Naive B cell (primary cell): ENCODE measurements at regions not wholly inside any gene's neighbourhood (a gene's known extent, or its start where the extent isn't known, plus 50 kb on each side); places are given as distances from the start of the nearest gene placed in this dataset.

Experiments used
- ATAC-seq, 2 donors: fragments of 150-1000 bp; cut with Tn5 transposase; 2 replicates each; pipeline ENCODE4 v1.10.0; 2021; ENCODE audit warnings: low read depth in 2 of 2, mild to moderate bottlenecking in 2 of 2, moderate library complexity in 2 of 2
- DNase-seq: peaks from one replicate; pipeline ENCODE4 v3.0.0; 2022
- H3K27ac Mint-ChIP-seq, 6 donors: one replicate each; pipeline ENCODE4 v1.8.0; 2020 to 2022; ENCODE audit warnings: mild to moderate bottlenecking in 6 of 6, mixed read lengths in 6 of 6, moderate library complexity in 5 of 6, inconsistent platforms in 2 of 6
- H3K27me3 Mint-ChIP-seq, 3 donors: one replicate each; pipeline ENCODE4 v1.8.0; 2021 to 2022; ENCODE audit warnings: mixed read lengths in 3 of 3, mild to moderate bottlenecking in 1 of 3
- H3K36me3 Mint-ChIP-seq, 2 donors: one replicate each; pipeline ENCODE4 v1.8.0; 2020 to 2022; ENCODE audit warnings: mixed read lengths in 2 of 2, inconsistent platforms in 1 of 2, mild to moderate bottlenecking in 1 of 2
- H3K4me1 Mint-ChIP-seq, 3 donors: one replicate each; pipeline ENCODE4 v1.8.0; 2020 to 2022; ENCODE audit warnings: mixed read lengths in 3 of 3, inconsistent platforms in 1 of 3, mild to moderate bottlenecking in 1 of 3, moderate library complexity in 1 of 3
- H3K4me3 Mint-ChIP-seq, 8 donors: one replicate each; pipeline ENCODE4 v1.8.0; 2020 to 2022; ENCODE audit warnings: mild to moderate bottlenecking in 8 of 8, mixed read lengths in 8 of 8, moderate library complexity in 8 of 8, inconsistent platforms in 2 of 8
- H3K9me3 Mint-ChIP-seq, 7 donors: one replicate each; pipeline ENCODE4 v1.8.0; 2020 to 2022; ENCODE audit warnings: mixed read lengths in 7 of 7, mild to moderate bottlenecking in 5 of 7, inconsistent platforms in 2 of 7, moderate library complexity in 1 of 7

- no peaks in the 10 kb centered on the region for H3K27me3 Mint-ChIP-seq
- peak overlapping the region in 5 of 6 donors; percentile 17 to 95 (median 80) for H3K27ac Mint-ChIP-seq
- no peaks in the 10 kb centered on the region for H3K36me3 Mint-ChIP-seq
- no peak for DNase-seq
- H3K4me1 Mint-ChIP-seq = peaks cover 0 to 45% (median 40%) of the 10 kb centered on the region in 3 donors
- ATAC-seq = no peak
- H3K4me3 Mint-ChIP-seq = peak overlapping the region in 5 of 8 donors; percentile 19 to 86 (median 76)
- H3K9me3 Mint-ChIP-seq = no peaks in the 10 kb centered on the region
Measured at GRCh38 chr12:92554158-92555073, 148.4 kb upstream of the PLEKHG7 start.

- DNase-seq (no peak), ATAC-seq (no peak)
- no peak overlapping the region for H3K4me3 Mint-ChIP-seq
Measured at GRCh38 chr12:92553389-92553788, 149.4 kb upstream of the PLEKHG7 start.

GRCh38 chr12:92552412-92553108, 150.2 kb upstream of the PLEKHG7 start:
- no peak for ATAC-seq
- H3K36me3 Mint-ChIP-seq = peaks cover 5 to 8% of the 10 kb centered on the region in 2 donors

More at GRCh38 chr12:92553389-92553788, 149.4 kb upstream of the PLEKHG7 start:
- H3K9me3 Mint-ChIP-seq = peaks cover 0 to 3% (median 0%) of the 10 kb centered on the region in 7 donors
- H3K27me3 Mint-ChIP-seq = no peaks in the 10 kb centered on the region
- no peak overlapping the region for H3K27ac Mint-ChIP-seq
- H3K4me1 Mint-ChIP-seq = peaks cover 0 to 44% (median 36%) of the 10 kb centered on the region in 3 donors
- peaks cover 5 to 8% of the 10 kb centered on the region in 2 donors for H3K36me3 Mint-ChIP-seq

GRCh38 chr12:92551853-92552397, 150.9 kb upstream of the PLEKHG7 start:
- peaks cover 0 to 29% (median 23%) of the 10 kb centered on the region in 3 donors for H3K4me1 Mint-ChIP-seq
- H3K27ac Mint-ChIP-seq = no peak overlapping the region
- peaks cover 0 to 4% (median 0%) of the 10 kb centered on the region in 7 donors for H3K9me3 Mint-ChIP-seq
- peaks cover 5 to 8% of the 10 kb centered on the region in 2 donors for H3K36me3 Mint-ChIP-seq
- H3K4me3 Mint-ChIP-seq = no peak overlapping the region
- H3K27me3 Mint-ChIP-seq = no peaks in the 10 kb centered on the region
- DNase-seq = no peak
- ATAC-seq = peak in 1 of 2 donors; percentile 20

More at GRCh38 chr12:92552412-92553108, 150.2 kb upstream of the PLEKHG7 start:
- Mint-ChIP-seq H3K9me3 (peaks cover 0 to 4% (median 0%) of the 10 kb centered on the region in 7 donors), H3K27me3 (no peaks in the 10 kb centered on the region), H3K4me1 (peaks cover 0 to 36% (median 28%) of the 10 kb centered on the region in 3 donors), H3K4me3 (no peak overlapping the region), H3K27ac (no peak overlapping the region)
- DNase-seq = no peak

- no peaks in the 10 kb centered on the region for H3K27me3 Mint-ChIP-seq
- peaks cover 0 to 22% (median 16%) of the 10 kb centered on the region in 3 donors for H3K4me1 Mint-ChIP-seq
- no peak overlapping the region for H3K27ac Mint-ChIP-seq
Measured at GRCh38 chr12:92551210-92551609, 151.6 kb upstream of the PLEKHG7 start.

DNA sequence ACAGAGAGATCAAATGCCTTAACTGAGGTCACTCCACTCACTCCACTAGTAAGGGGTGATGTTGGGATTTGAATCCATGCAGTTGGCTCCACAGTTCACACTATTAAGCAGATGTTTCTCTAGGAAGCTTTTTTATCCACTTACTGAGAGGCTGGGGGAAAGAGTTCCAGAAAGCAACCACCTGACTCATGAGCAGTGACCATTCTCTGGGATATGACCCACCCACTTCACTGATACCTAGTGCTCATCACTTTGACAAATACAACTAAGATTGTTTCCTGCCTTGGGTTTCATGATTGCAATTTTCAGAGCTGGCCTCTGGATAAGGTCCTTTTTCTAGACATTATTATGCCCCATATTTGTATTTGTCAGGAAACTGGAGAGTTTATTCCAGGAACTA, 152.1 kb upstream of the PLEKHG7 start:
- no peaks in the 10 kb centered on the region for H3K27me3 Mint-ChIP-seq
- no peak overlapping the region for H3K27ac Mint-ChIP-seq
- peaks cover 5 to 8% of the 10 kb centered on the region in 2 donors for H3K36me3 Mint-ChIP-seq
- no peak overlapping the region for H3K4me3 Mint-ChIP-seq
- ATAC-seq (no peak), DNase-seq (no peak)
- H3K4me1 Mint-ChIP-seq = peaks cover 0 to 17% (median 12%) of the 10 kb centered on the region in 3 donors
- peaks cover 0 to 4% (median 0%) of the 10 kb centered on the region in 7 donors for H3K9me3 Mint-ChIP-seq

More at GRCh38 chr12:92551210-92551609, 151.6 kb upstream of the PLEKHG7 start:
- peaks cover 5 to 8% of the 10 kb centered on the region in 2 donors for H3K36me3 Mint-ChIP-seq
- peaks cover 0 to 4% (median 0%) of the 10 kb centered on the region in 7 donors for H3K9me3 Mint-ChIP-seq
- H3K4me3 Mint-ChIP-seq = no peak overlapping the region
- DNase-seq (no peak), ATAC-seq (no peak)

DNA sequence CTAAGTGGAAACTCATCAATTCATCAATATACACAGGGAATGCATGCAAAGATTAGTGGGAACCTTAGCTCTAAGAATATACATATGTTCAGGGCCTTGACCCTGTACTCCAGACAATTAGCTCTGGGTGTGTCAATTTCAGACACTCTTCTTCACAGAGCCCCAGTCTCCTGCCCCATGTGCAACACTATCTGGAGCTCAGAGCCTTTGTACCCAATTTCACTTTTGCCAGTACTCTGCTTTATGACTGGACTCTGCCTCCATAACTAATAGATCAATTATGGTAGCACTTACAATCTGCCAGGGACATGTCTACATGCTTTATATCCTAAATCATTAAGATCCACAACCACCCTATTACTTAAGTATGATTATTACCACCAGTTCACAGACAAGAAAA, 152.5 kb upstream of the PLEKHG7 start:
- Mint-ChIP-seq H3K27me3 (no peaks in the 10 kb centered on the region), H3K4me3 (no peak overlapping the region), H3K36me3 (peaks cover 5 to 8% of the 10 kb centered on the region in 2 donors), H3K9me3 (peaks cover 0 to 4% (median 0%) of the 10 kb centered on the region in 7 donors), H3K27ac (no peak overlapping the region), H3K4me1 (peaks cover 0 to 13% (median 11%) of the 10 kb centered on the region in 3 donors)
- ATAC-seq = no peak
- no peak for DNase-seq

- DNase-seq (no peak), ATAC-seq (no peak)
- H3K4me3 Mint-ChIP-seq = no peak overlapping the region
- peaks cover 0 to 4% (median 0%) of the 10 kb centered on the region in 7 donors for H3K9me3 Mint-ChIP-seq
- peaks cover 5 to 8% of the 10 kb centered on the region in 2 donors for H3K36me3 Mint-ChIP-seq
- peaks cover 4 to 8% (median 7%) of the 10 kb centered on the region in 3 donors for H3K4me1 Mint-ChIP-seq
- H3K27ac Mint-ChIP-seq = no peak overlapping the region
- H3K27me3 Mint-ChIP-seq = no peaks in the 10 kb centered on the region
Measured at GRCh38 chr12:92549516-92549915, 153.3 kb upstream of the PLEKHG7 start.

DNA sequence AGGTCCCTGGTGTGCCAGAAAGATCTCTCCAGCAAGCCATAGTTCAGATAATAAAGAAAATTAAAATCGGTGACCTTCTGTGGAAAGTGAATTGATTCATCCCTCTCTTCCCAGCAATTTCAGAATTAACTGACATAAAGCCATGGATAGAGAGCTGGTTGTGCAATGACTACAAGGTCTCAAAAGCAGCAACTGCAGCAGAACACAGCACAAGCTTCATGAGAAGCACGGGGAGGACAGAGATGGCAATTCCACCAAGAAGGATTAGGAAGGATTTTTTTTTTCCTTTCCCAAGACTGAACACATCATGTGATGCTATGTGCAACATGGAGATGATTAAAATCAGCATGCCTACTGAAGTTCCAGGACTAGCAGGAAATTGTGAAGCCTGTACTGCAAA, 154.9 kb upstream of the PLEKHG7 start:
- H3K4me1 Mint-ChIP-seq = peaks cover 18 to 21% (median 20%) of the 10 kb centered on the region in 3 donors
- H3K36me3 Mint-ChIP-seq = peaks cover 5 to 8% of the 10 kb centered on the region in 2 donors
- H3K4me3 Mint-ChIP-seq = no peak overlapping the region
- ATAC-seq (no peak), DNase-seq (no peak)
- no peak overlapping the region for H3K27ac Mint-ChIP-seq
- H3K9me3 Mint-ChIP-seq = peaks cover 0 to 4% (median 0%) of the 10 kb centered on the region in 7 donors
- H3K27me3 Mint-ChIP-seq = no peaks in the 10 kb centered on the region

- Mint-ChIP-seq H3K4me3 (no peak overlapping the region), H3K4me1 (peaks cover 21 to 25% (median 21%) of the 10 kb centered on the region in 3 donors), H3K9me3 (peaks cover 0 to 4% (median 0%) of the 10 kb centered on the region in 7 donors), H3K36me3 (peaks cover 5 to 8% of the 10 kb centered on the region in 2 donors), H3K27me3 (no peaks in the 10 kb centered on the region), H3K27ac (peak overlapping the region in 1 of 6 donors; percentile 17)
- DNase-seq = no peak
- ATAC-seq = no peak
Measured at GRCh38 chr12:92547420-92547819, 155.4 kb upstream of the PLEKHG7 start.

- no peaks in the 10 kb centered on the region for H3K27me3 Mint-ChIP-seq
- peaks cover 0 to 4% (median 0%) of the 10 kb centered on the region in 7 donors for H3K9me3 Mint-ChIP-seq
- H3K4me3 Mint-ChIP-seq = peak overlapping the region in 1 of 8 donors; percentile 18
- ATAC-seq (no peak), DNase-seq (no peak)
- H3K4me1 Mint-ChIP-seq = peaks cover 26 to 31% (median 27%) of the 10 kb centered on the region in 3 donors
- H3K27ac Mint-ChIP-seq = no peak overlapping the region
- peaks cover 5 to 8% of the 10 kb centered on the region in 2 donors for H3K36me3 Mint-ChIP-seq
Measured at GRCh38 chr12:92546635-92547348, 156.0 kb upstream of the PLEKHG7 start.

- DNase-seq (no peak), ATAC-seq (no peak)
- peaks cover 5 to 8% of the 10 kb centered on the region in 2 donors for H3K36me3 Mint-ChIP-seq
- H3K4me1 Mint-ChIP-seq = peaks cover 29 to 35% (median 33%) of the 10 kb centered on the region in 3 donors
- peaks cover 0 to 4% (median 0%) of the 10 kb centered on the region in 7 donors for H3K9me3 Mint-ChIP-seq
- H3K27me3 Mint-ChIP-seq = no peaks in the 10 kb centered on the region
- H3K4me3 Mint-ChIP-seq = peak overlapping the region in 1 of 8 donors; percentile 18
- H3K27ac Mint-ChIP-seq = no peak overlapping the region
Measured at GRCh38 chr12:92546259-92546634, 156.5 kb upstream of the PLEKHG7 start.
